ENCODE measurements at regions not wholly inside any gene's neighbourhood (a gene's known extent, or its start where the extent isn't known, plus 50 kb on each side); places are given as distances from the start of the nearest gene placed in this dataset.

GRCh38 chr17:79476074-79476652, 134.7 kb downstream of the RBFOX3 start:
- no peak for TF ChIP-seq CTCF (IDR thresholded peaks at IDR 0.05)

- TF ChIP-seq CTCF (IDR thresholded peaks at IDR 0.05): no peak
These were observed 136.9 kb downstream of the RBFOX3 start for GRCh38 chr17:79473876-79474440.

DNA sequence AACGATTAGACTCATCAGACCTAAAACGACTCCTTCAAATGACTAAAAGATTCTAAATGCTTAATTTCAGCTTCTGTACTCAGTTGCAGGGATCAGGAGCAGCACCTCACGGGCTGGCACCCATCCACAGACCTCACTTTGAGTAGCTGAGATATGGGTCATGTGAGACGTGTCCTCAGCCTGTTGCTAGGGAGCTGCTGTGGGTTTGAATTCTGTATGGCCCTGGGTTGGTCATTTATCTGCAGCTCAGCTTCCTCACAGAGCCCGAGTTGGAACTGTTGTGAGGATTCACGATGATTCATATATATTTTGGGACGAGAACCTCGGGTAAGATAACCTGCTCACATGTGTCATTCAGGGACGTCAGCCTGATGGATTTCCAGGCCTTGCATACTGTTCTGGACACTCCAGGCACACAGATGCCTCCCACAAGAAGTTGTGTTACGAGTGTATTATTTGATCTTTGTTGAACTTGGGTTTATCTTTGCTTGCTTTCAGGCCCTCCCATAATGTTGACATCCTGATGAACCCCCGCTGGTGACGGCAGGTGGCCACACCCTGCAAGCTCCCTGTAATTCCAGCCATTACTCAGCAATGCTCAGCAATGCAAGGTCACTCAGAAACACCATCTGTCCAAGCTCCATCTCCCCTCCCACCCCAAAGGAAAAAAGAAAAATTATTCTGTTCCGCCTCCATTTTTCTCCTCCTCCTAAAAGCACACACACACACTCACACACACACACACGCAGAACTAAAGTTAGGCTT, 137.6 kb downstream of the RBFOX3 start:
- no peak for TF ChIP-seq CTCF (IDR thresholded peaks at IDR 0.05)

DNA sequence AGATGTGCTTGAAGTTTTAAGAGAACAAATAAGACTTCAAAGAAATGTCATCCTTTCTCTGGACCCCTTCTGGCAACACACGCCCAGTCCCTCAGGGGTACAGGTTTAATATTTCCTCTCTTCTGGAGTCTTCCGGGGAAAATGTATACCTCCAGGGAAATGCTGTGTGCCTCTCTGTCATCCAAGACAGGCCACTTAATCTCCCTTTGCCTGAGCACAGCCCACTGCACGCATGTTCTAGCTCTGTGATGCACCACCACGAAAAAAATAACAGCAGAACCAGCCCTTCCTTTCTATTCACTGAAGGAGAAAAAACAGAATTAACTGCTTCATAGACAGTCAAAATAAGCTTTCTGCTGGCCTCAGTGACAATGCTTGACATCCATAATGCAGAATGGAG, 140.1 kb downstream of the RBFOX3 start:
- no peak for TF ChIP-seq CTCF (IDR thresholded peaks at IDR 0.05)

DNA sequence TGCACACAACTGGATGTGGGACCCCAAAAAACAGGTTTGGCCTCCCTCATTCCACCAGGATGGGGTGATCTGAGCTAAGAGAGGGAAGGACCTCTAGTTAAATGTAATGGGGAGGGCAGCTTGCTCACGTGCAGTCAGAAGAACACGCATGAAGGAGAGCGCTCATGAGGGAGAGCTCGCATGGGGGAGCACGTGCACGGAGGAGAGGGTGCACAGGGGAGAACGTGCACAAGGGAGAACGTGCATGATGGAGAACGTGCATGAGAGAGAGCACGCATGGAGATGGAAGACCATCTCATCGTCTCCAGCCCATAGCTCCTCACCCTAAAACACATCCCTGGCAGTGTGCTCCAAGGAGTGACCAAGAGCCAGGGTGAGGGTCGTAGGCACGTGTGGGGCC, 141.2 kb downstream of the RBFOX3 start:
- TF ChIP-seq CTCF (IDR thresholded peaks at IDR 0.05): no peak

DNA sequence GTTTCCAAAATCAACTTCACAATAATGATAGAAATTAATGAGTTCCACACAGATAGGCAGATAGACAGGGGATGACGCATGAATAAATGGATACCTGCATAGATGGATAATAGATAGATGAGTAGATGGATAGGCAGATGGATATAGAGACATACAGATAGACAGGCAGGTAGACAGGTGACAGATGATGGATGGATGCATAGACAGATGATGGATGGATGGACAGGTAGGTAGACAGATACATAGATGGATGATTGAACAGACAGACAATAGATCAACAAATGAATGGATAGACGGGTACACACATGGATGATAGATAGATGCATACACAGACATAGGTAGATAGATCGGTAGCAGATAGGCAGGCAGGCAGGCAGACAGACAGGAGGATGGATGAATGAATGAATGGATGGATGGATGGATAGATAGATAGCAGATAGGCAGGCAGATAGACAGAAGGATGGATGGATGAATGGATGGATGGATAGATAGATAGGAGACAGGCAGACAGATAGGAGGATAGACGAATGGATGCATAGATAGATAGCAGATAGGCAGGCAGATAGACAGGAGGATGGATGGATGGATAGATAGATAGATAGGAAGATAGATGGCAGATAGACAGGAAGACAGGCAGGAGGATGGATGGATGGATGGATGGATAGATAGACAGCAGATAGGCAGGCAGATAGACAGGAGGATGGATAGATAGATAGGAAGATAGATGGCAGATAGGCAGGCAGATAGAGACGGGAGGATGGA, 142.5 kb downstream of the RBFOX3 start:
- no peak for TF ChIP-seq CTCF (IDR thresholded peaks at IDR 0.05)

- no peak for TF ChIP-seq CTCF (IDR thresholded peaks at IDR 0.05)
These were observed 144.1 kb downstream of the RBFOX3 start for GRCh38 chr17:79466562-79467350.

Data from LNCAP (cell line).